ENCODE measurements at regions not wholly inside any gene's neighbourhood (a gene's known extent, or its start where the extent isn't known, plus 50 kb on each side); places are given as distances from the start of the nearest gene placed in this dataset.

DNA sequence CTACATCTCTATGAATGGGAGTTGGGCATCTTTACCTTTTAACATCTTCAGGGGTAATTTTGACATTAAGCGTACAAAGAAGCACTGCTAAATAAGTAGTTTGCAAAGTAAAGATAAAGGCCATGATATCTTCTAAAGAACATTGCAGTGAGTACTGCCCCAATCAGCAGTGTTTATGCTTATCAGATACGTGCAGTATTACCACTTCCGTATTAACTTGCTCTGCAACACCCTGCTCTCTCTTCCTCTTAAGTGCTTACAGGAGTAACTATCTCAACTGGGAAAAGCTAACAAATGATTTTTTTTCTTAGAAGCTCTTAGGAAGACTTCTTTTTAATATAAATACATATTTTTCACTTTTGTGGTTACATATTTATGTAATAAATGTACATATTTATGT, 793.7 kb upstream of the SLC10A2 start:
- no peak for DNase-seq (ENCODE audit: low spot score)
- Histone ChIP-seq H3K4me3 (no peak overlapping the region), H3K9me2 (replicated peaks; ENCODE audit: insufficient read depth) (no peaks in the 10 kb centered on the region), H3K9me3 (ENCODE audit: low read depth) (no peaks in the 10 kb centered on the region), H3K79me2 (no peaks in the 10 kb centered on the region), H4K20me1 (ENCODE audit: insufficient read depth, poor library complexity, severe bottlenecking) (no peaks in the 10 kb centered on the region), H2AFZ (no peak overlapping the region), H3K4me1 (ENCODE audit: insufficient read depth) (no peaks in the 10 kb centered on the region), H3K4me2 (no peak overlapping the region), H3K27me3 (no peaks in the 10 kb centered on the region), H3K27ac (no peak overlapping the region), H3K36me3 (replicated peaks; ENCODE audit: insufficient read depth, low read depth) (no peaks in the 10 kb centered on the region)
- 45% methylated on average over 3 of the region's 3 CpGs for WGBS (ENCODE audit: low lambda C conversion rate, missing lambda C conversion rate)
- TF ChIP-seq CTCF (IDR thresholded peaks at IDR 0.05; ENCODE audit: poor library complexity) (no peak), EZH2 (IDR thresholded peaks at IDR 0.05; ENCODE audit: borderline replicate concordance) (no peak), EZH2phosphoT487 (IDR thresholded peaks at IDR 0.05; ENCODE audit: low read depth, severe bottlenecking, unreplicated experiment) (no peak)

GRCh38 chr13:103852036-103852435, 785.8 kb upstream of the SLC10A2 start:
- no peaks in the 10 kb centered on the region for H3K79me2 ChIP-seq
- H3K36me3 ChIP-seq (replicated peaks; ENCODE audit: insufficient read depth, low read depth) = no peaks in the 10 kb centered on the region
- no peaks in the 10 kb centered on the region for H3K4me1 ChIP-seq (ENCODE audit: insufficient read depth)
- no peaks in the 10 kb centered on the region for H4K20me1 ChIP-seq (ENCODE audit: insufficient read depth, poor library complexity, severe bottlenecking)
- no peak overlapping the region for H3K27ac ChIP-seq
- H3K4me2 ChIP-seq = no peak overlapping the region
- H3K27me3 ChIP-seq = no peaks in the 10 kb centered on the region
- no peak overlapping the region for H3K4me3 ChIP-seq
- H3K9me3 ChIP-seq (ENCODE audit: low read depth) = no peaks in the 10 kb centered on the region
- WGBS (ENCODE audit: low lambda C conversion rate, missing lambda C conversion rate) = 75% methylated on average over 5 of the region's 5 CpGs
- H3K9me2 ChIP-seq (replicated peaks; ENCODE audit: insufficient read depth) = no peaks in the 10 kb centered on the region
- TF ChIP-seq EZH2phosphoT487 (IDR thresholded peaks at IDR 0.05; ENCODE audit: low read depth, severe bottlenecking, unreplicated experiment) (no peak), CTCF (IDR thresholded peaks at IDR 0.05; ENCODE audit: poor library complexity) (no peak), EZH2 (IDR thresholded peaks at IDR 0.05; ENCODE audit: borderline replicate concordance) (no peak)
- DNase-seq (ENCODE audit: low spot score) = no peak
- no peak overlapping the region for H2AFZ ChIP-seq

GRCh38 chr13:103844471-103844870, 778.3 kb upstream of the SLC10A2 start:
- Histone ChIP-seq H2AFZ (no peak overlapping the region), H3K36me3 (replicated peaks; ENCODE audit: insufficient read depth, low read depth) (no peaks in the 10 kb centered on the region), H3K79me2 (no peaks in the 10 kb centered on the region), H3K4me3 (no peak overlapping the region), H3K27me3 (peaks cover 4% of the 10 kb centered on the region), H3K4me2 (no peak overlapping the region), H3K4me1 (ENCODE audit: insufficient read depth) (no peaks in the 10 kb centered on the region), H3K27ac (no peak overlapping the region), H4K20me1 (ENCODE audit: insufficient read depth, poor library complexity, severe bottlenecking) (no peaks in the 10 kb centered on the region), H3K9me2 (replicated peaks; ENCODE audit: insufficient read depth) (no peaks in the 10 kb centered on the region), H3K9me3 (ENCODE audit: low read depth) (no peaks in the 10 kb centered on the region)
- no peak for DNase-seq (ENCODE audit: low spot score)
- TF ChIP-seq EZH2 (IDR thresholded peaks at IDR 0.05; ENCODE audit: borderline replicate concordance) (no peak), EZH2phosphoT487 (IDR thresholded peaks at IDR 0.05; ENCODE audit: low read depth, severe bottlenecking, unreplicated experiment) (no peak), CTCF (IDR thresholded peaks at IDR 0.05; ENCODE audit: poor library complexity) (no peak)
- WGBS (ENCODE audit: low lambda C conversion rate, missing lambda C conversion rate) = 80% methylated on average over 2 of the region's 2 CpGs

- H3K4me2 ChIP-seq = no peak overlapping the region
- H4K20me1 ChIP-seq (ENCODE audit: insufficient read depth, poor library complexity, severe bottlenecking) = no peaks in the 10 kb centered on the region
- H3K9me2 ChIP-seq (replicated peaks; ENCODE audit: insufficient read depth) = no peaks in the 10 kb centered on the region
- no peak for DNase-seq (ENCODE audit: low spot score)
- no peak overlapping the region for H3K27ac ChIP-seq
- no peak overlapping the region for H3K4me3 ChIP-seq
- TF ChIP-seq EZH2 (IDR thresholded peaks at IDR 0.05; ENCODE audit: borderline replicate concordance) = no peak
- no peak for TF ChIP-seq CTCF (IDR thresholded peaks at IDR 0.05; ENCODE audit: poor library complexity)
- TF ChIP-seq EZH2phosphoT487 (IDR thresholded peaks at IDR 0.05; ENCODE audit: low read depth, severe bottlenecking, unreplicated experiment) = no peak
- WGBS (ENCODE audit: low lambda C conversion rate, missing lambda C conversion rate) = 48% methylated on average over 3 of the region's 3 CpGs
- no peaks in the 10 kb centered on the region for H3K9me3 ChIP-seq (ENCODE audit: low read depth)
- H3K36me3 ChIP-seq (replicated peaks; ENCODE audit: insufficient read depth, low read depth) = no peaks in the 10 kb centered on the region
- H3K4me1 ChIP-seq (ENCODE audit: insufficient read depth) = no peaks in the 10 kb centered on the region
- H3K27me3 ChIP-seq = peaks cover 4% of the 10 kb centered on the region
- no peaks in the 10 kb centered on the region for H3K79me2 ChIP-seq
- no peak overlapping the region for H2AFZ ChIP-seq
Measured at GRCh38 chr13:103839460-103839859, 773.2 kb upstream of the SLC10A2 start.

All from hepatocyte (in vitro differentiated cells).